NCI-H1092 (cell line): ENCODE measurements at regions not wholly inside any gene's neighbourhood (a gene's known extent, or its start where the extent isn't known, plus 50 kb on each side); places are given as distances from the start of the nearest gene placed in this dataset.
A peak's percentile ranks its signal among the peaks of the same experiment; 100 is the strongest.

ENCODE experiments used
- DNase-seq: peaks from one replicate; lab custom pipeline; 2025; lab: John Stamatoyannopoulos, UW

- DNase-seq: no peak
These were observed 51.2 kb upstream of the ROCK1 start for GRCh38 chr18:21162786-21163185.

DNA sequence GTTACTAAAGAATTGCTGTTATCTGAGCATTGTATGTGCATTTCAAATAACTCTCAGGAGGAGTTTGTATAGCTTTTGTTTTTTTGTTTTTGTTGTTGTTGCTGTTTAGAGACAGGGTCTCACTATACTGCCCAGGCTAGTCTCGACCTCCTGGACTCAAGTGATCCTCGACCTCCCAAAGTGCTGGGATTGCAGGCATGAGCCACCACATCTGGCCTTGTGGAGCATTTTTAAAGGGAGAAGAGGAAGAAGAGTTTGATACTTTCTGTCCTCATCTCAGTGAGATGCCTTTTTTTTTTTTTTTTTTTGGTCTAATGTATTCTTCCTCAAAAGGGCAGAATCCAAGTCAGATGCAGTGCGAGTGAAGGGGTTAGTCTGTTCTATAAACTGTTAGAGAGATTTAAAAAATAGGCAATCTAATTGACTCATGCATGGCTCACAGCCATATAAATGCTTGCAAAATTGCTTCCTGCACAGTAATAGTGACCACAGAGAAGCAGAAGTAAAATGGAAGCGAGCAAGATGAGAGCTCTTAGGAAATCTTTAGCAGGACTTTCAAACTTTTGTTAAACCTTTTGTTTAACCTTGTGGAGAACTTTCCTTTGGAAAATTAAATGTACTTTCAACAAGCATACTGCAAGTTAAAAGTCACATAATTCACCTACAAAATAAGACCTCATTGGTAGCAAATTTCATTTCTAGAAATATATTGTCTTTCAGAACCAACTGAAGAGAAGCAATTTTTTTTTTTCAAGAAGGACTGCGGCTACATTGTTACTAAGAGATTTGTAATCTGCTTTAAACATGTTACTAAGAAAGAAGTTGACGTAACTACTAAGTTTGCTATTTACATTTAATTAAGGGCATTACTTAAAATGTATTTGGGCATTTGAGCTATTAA lies 52.3 kb upstream of the ROCK1 start:
- no peak for DNase-seq

GRCh38 chr18:21164548-21165095 lies 53.0 kb upstream of the ROCK1 start:
- no peak for DNase-seq

GRCh38 chr18:21167641-21168377 lies 56.2 kb upstream of the ROCK1 start:
- peak; percentile 89 for DNase-seq

DNA sequence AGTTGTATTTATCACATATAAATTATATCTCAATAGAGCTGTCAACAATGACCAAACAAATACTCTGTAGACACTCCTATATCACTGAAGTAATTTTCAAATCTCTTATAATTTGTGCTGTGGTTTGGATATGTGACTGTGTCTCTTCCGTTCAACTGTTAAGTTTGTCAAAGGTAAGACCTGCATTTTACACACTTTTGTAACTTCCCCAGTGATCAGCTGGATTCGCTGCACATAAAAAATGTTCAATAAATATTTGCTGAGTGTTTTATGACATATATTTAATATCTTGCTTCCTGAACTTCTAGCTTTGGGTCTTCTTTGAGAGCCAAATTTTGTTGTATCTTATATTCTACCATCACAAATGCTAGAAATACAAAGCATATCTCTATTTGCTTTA lies 57.3 kb upstream of the ROCK1 start:
- no peak for DNase-seq

DNA sequence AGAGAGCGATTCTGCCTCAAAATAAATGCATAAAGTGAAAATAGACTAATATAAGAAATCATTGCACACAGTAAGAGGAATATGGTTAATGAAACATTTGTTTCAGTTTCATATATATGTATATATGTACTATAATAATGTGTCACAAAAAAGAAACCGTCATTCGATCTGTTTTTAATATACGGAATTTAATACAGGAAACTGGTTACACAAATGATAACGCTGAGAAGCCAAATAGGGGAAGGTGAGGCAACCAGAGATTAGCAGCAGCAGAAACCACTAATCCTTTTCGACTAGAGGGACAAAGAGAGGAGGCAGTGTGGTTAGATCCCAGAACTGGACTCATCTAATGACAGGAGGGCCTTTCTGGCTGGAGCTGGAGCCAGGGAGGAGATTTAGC lies 64.2 kb upstream of the GREB1L start:
- no peak for DNase-seq

DNA sequence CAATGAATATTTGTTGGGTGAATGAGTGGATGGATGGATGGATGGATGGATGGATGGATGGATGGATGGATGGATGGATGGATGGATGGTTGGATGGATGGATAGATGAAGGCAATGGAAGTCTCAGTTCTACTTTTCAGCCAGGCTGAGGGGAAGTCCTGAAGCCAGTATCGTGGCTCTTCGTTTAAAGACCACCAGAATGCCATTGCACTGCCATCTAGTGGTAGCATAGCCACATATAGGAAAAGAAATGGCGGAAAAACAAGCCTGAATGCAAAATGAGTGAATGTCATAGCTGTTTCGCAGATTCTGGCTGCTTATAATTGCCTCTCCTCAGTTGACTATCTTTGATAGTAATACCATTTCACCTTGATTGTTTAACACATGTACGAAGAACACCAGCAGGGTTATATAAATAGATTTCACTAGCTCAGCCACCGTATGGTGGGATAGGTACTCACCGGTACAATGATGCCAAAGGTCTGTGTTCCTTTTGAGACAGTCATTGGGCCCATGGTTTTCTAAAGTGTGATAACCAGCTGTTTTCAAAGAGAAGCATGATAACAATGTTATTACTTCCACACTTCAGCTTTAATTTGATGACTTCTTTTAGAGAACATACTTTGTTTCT lies 62.3 kb upstream of the GREB1L start:
- DNase-seq: peak; percentile 66

DNA sequence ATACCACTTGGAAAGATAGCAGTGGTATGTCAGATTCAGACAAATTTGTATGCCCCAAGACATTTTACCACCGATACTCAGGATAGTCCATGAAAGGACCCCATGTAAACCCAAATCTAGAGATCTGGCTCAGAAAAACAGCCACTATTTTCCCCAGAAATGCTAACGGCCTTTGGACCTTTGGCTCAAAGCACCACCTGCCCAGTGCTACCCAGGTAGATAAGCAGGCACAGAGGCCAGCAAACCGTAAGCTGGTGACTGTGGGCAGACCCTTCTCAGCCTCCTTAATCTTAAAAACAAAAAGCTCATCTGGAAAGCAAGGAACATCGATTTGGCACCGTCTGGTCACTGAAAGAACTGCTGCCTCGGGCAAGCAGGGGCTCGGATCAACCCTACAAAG lies 61.4 kb upstream of the GREB1L start:
- no peak for DNase-seq

DNA sequence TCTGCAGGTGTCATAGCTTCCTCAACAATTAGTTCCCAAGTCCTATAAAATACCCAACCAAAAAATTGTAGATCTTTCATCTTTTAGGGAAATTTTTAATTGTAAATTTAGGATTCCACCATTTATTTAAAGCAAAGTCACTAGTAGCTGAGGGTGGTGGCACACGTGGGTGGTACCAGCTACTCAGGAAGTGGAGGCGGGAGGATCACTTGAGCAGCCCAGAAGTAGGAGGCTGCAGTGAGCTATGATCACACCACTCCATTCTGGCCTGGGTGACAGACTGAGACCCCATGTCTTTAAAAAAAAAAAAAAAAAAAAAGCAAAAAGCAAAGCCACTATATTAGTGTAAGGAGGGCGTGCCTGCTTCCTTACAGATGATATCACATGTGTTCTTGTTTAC lies 60.3 kb upstream of the GREB1L start:
- DNase-seq: no peak

- DNase-seq: no peak
These were observed 58.4 kb upstream of the GREB1L start for GRCh38 chr18:21183670-21184069.

DNA sequence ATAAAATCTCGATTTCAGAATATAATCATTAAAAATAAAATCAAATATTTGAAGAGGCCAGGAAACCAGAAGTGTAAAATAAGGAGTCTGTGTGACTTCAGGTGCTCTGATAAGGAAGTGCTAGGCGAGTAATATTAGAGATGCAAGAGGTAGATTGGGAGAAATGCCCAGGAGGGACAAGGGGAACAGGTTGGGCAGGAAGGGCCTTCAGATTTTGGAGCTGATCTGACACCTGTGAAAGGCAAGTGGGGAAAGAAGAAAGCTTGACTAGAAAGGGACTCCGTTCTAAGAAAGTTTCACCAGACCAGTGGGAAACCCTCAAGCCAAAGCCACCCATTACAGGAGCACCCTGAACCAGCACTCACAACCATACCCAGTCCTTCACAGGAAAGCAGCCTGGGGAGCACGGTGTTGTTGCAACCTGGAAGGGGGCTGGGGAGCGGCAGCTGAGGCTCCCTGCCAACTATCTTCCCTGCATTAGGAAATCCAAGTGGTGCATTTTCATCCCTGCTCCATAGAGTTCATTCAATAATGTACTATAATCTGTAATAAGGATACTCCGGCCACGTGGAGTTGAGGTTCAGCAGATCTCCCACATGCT lies 57.5 kb upstream of the GREB1L start:
- DNase-seq: no peak

DNA sequence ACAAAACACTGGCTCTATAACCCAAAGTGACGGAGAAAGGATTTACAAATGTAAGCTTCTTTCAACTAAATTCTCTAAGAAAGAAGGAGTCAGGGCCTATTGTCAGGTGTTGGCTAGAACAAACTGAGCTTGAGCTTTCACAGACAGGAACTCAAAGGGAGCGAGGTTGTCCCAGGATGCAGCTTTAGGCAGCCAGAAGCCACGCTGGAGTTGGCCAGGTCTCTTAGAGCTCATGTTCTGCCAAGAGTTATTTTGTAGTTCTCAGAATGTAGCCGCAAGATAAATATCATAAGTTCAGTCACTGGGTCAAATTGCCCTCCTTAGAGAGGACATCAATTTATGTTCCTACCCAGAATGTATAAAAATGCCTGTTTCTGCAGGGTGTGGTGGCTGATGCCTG lies 54.1 kb upstream of the GREB1L start:
- no peak for DNase-seq

GRCh38 chr18:21191596-21192307 lies 50.3 kb upstream of the GREB1L start:
- DNase-seq: peak; percentile 30
